H9 (cell line): ENCODE measurements at regions not wholly inside any gene's neighbourhood (a gene's known extent, or its start where the extent isn't known, plus 50 kb on each side); places are given as distances from the start of the nearest gene placed in this dataset.

Experiments used
- DNase-seq: peaks from one replicate; pipeline ENCODE4 v3.0.0-alpha.2; 2017
- H2AFZ ChIP-seq: one replicate; pipeline ENCODE4 v1.6.1; 2013; ENCODE audit warnings: mild to moderate bottlenecking, low read length, control low read depth, moderate library complexity
- H2AK5ac ChIP-seq: 2 replicates; pipeline ENCODE4 v1.6.1; 2013; ENCODE audit warnings: low read length, control low read depth, mixed read lengths; ENCODE audit not compliant: insufficient read length
- H2BK120ac ChIP-seq: one replicate; pipeline ENCODE4 v1.6.1; 2013; ENCODE audit warnings: low read depth, mild to moderate bottlenecking, low read length, control low read depth, inconsistent platforms; ENCODE audit not compliant: poor library complexity, severe bottlenecking
- H2BK12ac ChIP-seq: 2 replicates; pipeline ENCODE4 v1.6.1; 2013; ENCODE audit warnings: low read length, control low read depth, mixed read lengths, low read depth; ENCODE audit not compliant: insufficient read length
- H2BK15ac ChIP-seq: 2 replicates; pipeline ENCODE4 v1.6.1; 2013; ENCODE audit warnings: low read depth, low read length, control low read depth
- H2BK20ac ChIP-seq: one replicate; pipeline ENCODE4 v1.6.1; 2013; ENCODE audit warnings: low read depth, mild to moderate bottlenecking, low read length, control low read depth, inconsistent platforms; ENCODE audit not compliant: poor library complexity, severe bottlenecking
- H2BK5ac ChIP-seq: 2 replicates; pipeline ENCODE4 v1.6.1; 2013; ENCODE audit warnings: low read length, control low read depth, mixed read lengths; ENCODE audit not compliant: insufficient read length
- H3K14ac ChIP-seq: 2 replicates; pipeline ENCODE4 v1.6.1; 2013; ENCODE audit warnings: low read length, control low read depth; ENCODE audit not compliant: insufficient read depth
- H3K18ac ChIP-seq: 2 replicates; pipeline ENCODE4 v1.6.1; 2013; ENCODE audit warnings: low read depth, mild to moderate bottlenecking, mixed read lengths, low read length, control low read depth; ENCODE audit not compliant: insufficient read length
- H3K23ac ChIP-seq: 2 replicates; pipeline ENCODE4 v1.6.1; 2013; ENCODE audit warnings: low read length, control low read depth, mixed read lengths, low read depth; ENCODE audit not compliant: insufficient read length
- H3K23me2 ChIP-seq: 2 replicates; pipeline ENCODE4 v1.6.1; 2013; ENCODE audit warnings: low read depth, mild to moderate bottlenecking, mixed read lengths, low read length, control low read depth; ENCODE audit not compliant: insufficient read length, poor library complexity, severe bottlenecking
- H3K27ac ChIP-seq: 2 replicates; pipeline ENCODE4 v1.5.1; 2013; ENCODE audit warnings: low read length, control low read depth, mixed read lengths, low read depth; ENCODE audit not compliant: insufficient read length
- H3K27me3 ChIP-seq: 2 replicates; pipeline ENCODE4 v1.6.1; 2013; ENCODE audit warnings: low read length, control low read depth, inconsistent platforms; ENCODE audit not compliant: insufficient read depth
- H3K4ac ChIP-seq: 2 replicates; pipeline ENCODE4 v1.6.1; 2013; ENCODE audit warnings: low read depth, mild to moderate bottlenecking, control low read depth, inconsistent platforms, low read length, moderate library complexity
- H3K4me1 ChIP-seq: 2 replicates; pipeline ENCODE4 v1.6.1; 2013; ENCODE audit warnings: low read length, control low read depth, inconsistent platforms; ENCODE audit not compliant: insufficient read depth
- H3K4me2 ChIP-seq: 2 replicates; pipeline ENCODE4 v1.6.1; 2013; ENCODE audit warnings: low read length, control low read depth, mixed read lengths; ENCODE audit not compliant: insufficient read length, insufficient read depth
- H3K56ac ChIP-seq: 2 replicates; pipeline ENCODE4 v1.6.1; 2013; ENCODE audit warnings: low read depth, mild to moderate bottlenecking, mixed read lengths, low read length, control low read depth; ENCODE audit not compliant: insufficient read length
- H3K79me1 ChIP-seq: 2 replicates; pipeline ENCODE4 v1.6.1; 2013; ENCODE audit warnings: low read depth, mild to moderate bottlenecking, moderate library complexity, low read length, control low read depth, inconsistent platforms; ENCODE audit not compliant: insufficient read depth, poor library complexity, severe bottlenecking
- H3K79me2 ChIP-seq: 2 replicates; pipeline ENCODE4 v1.6.1; 2013; ENCODE audit warnings: low read length, control low read depth, inconsistent platforms; ENCODE audit not compliant: insufficient read depth
- H3K9ac ChIP-seq: 2 replicates; pipeline ENCODE4 v1.6.1; 2013; ENCODE audit warnings: low read length, control low read depth, mixed read lengths; ENCODE audit not compliant: insufficient read length; ENCODE audit errors: extremely low read depth
- H3K9me3 ChIP-seq: one replicate; pipeline ENCODE4 v1.6.1; 2013; ENCODE audit warnings: low read depth, low read length, inconsistent platforms; ENCODE audit not compliant: control insufficient read depth
- H3T11ph ChIP-seq: one replicate; pipeline ENCODE4 v1.6.1; 2013; ENCODE audit warnings: mild to moderate bottlenecking, low read length, control low read depth, inconsistent platforms
- H4K20me1 ChIP-seq: one replicate; pipeline ENCODE4 v1.6.1; 2013; ENCODE audit not compliant: control insufficient read depth, insufficient read length, insufficient read depth
- H4K5ac ChIP-seq: 2 replicates; pipeline ENCODE4 v1.6.1; 2013; ENCODE audit warnings: low read depth, mild to moderate bottlenecking, mixed read lengths, low read length, control low read depth; ENCODE audit not compliant: insufficient read length
- H4K8ac ChIP-seq: replicated peaks from 2 replicates; pipeline ENCODE4 v1.6.1; 2013; ENCODE audit warnings: low read length, control low read depth, mixed read lengths, low read depth; ENCODE audit not compliant: insufficient read length
- H4K91ac ChIP-seq: 2 replicates; pipeline ENCODE4 v1.6.1; 2013; ENCODE audit warnings: low read depth, mild to moderate bottlenecking, moderate library complexity, mixed read lengths, low read length, control low read depth; ENCODE audit not compliant: insufficient read length
- H3K27ac Mint-ChIP-seq, 3 experiments: 2 replicates in 2 of 3; 3 replicates in 1 of 3; pipeline ENCODE4 v1.8.0; 2020 to 2021; ENCODE audit warnings: mixed read lengths in 3 of 3, mild to moderate bottlenecking in 1 of 3, moderate library complexity in 1 of 3
- H3K27me3 Mint-ChIP-seq: 2 replicates; pipeline ENCODE4 v1.8.0; 2021; ENCODE audit warnings: low read depth, mild to moderate bottlenecking, moderate library complexity, mixed read lengths
- H3K36me3 Mint-ChIP-seq, 3 experiments: 2 replicates in 2 of 3; 3 replicates in 1 of 3; pipeline ENCODE4 v1.8.0; 2020 to 2021; ENCODE audit warnings: low read depth in 3 of 3, mixed read lengths in 3 of 3; ENCODE audit not compliant: insufficient read depth in 1 of 3
- H3K4me1 Mint-ChIP-seq, 2 experiments: 2 replicates each; pipeline ENCODE4 v1.8.0; 2020; ENCODE audit warnings: mixed read lengths in 2 of 2
- H3K4me3 Mint-ChIP-seq, 2 experiments: 2 replicates in 1 of 2; 3 replicates in 1 of 2; pipeline ENCODE4 v1.8.0; 2020 to 2021; ENCODE audit warnings: mild to moderate bottlenecking in 2 of 2, mixed read lengths in 2 of 2, moderate library complexity in 1 of 2
- H3K9me3 Mint-ChIP-seq, 2 experiments: 2 replicates in 1 of 2; 3 replicates in 1 of 2; pipeline ENCODE4 v1.8.0; 2020; ENCODE audit warnings: mild to moderate bottlenecking in 2 of 2, mixed read lengths in 2 of 2, moderate library complexity in 1 of 2
- CTCF ChIP-seq: fragments of 200-600 bp; sonication (generic); conservative IDR thresholded peaks from 3 replicates; pipeline ENCODE4 v1.8.0; 2021; ENCODE audit warnings: antibody characterized with exemption, mild to moderate bottlenecking
- WGBS: extraction: QIAGEN DNeasy Blood & Tissue Kit; methylation state at CpG from one replicate; pipeline ENCODE4 v1.1.7; 2013; ENCODE audit warnings: missing lambda C conversion rate, low lambda C conversion rate, mixed read lengths; ENCODE audit not compliant: insufficient read length; ENCODE audit errors: extremely low coverage; 5-methylcytosine and 5-hydroxymethylcytosine counted together

- WGBS, result no CpG with 5 or more reads among the region's 7 CpGs
- Histone ChIP-seq H3K23ac (no peak overlapping the region), H4K20me1 (no peaks in the 10 kb centered on the region), H2BK12ac (no peak overlapping the region), H3K4me2 (no peak overlapping the region), H2BK5ac (no peak overlapping the region), H3T11ph (no peak overlapping the region), H2AK5ac (no peak overlapping the region), H4K5ac (no peak overlapping the region), H3K27ac (no peak overlapping the region), H3K23me2 (no peaks in the 10 kb centered on the region), H3K14ac (no peak overlapping the region), H3K56ac (no peak overlapping the region), H2BK20ac (no peak overlapping the region), H3K79me1 (no peaks in the 10 kb centered on the region), H3K79me2 (no peaks in the 10 kb centered on the region), H3K4me1 (no peaks in the 10 kb centered on the region), H3K18ac (no peak overlapping the region), H4K8ac (no peak overlapping the region), H4K91ac (no peak overlapping the region), H3K27me3 (no peaks in the 10 kb centered on the region), H3K4ac (no peak overlapping the region), H3K9me3 (no peaks in the 10 kb centered on the region), H2BK120ac (no peak overlapping the region), H3K9ac (no peak overlapping the region), H2AFZ (no peak overlapping the region), H2BK15ac (no peak overlapping the region)
- Mint-ChIP-seq H3K27ac (no peak overlapping the region), H3K27me3 (no peaks in the 10 kb centered on the region; the same call in 1 of the 2 replicates), H3K4me1 (peaks cover 0 to 9% of the 10 kb centered on the region in 2 experiments; a peak in 2 of 4 replicates), H3K36me3 (no peaks in the 10 kb centered on the region), H3K4me3 (no peak overlapping the region), H3K9me3 (no peaks in the 10 kb centered on the region)
- no peak for TF ChIP-seq CTCF
- no peak for DNase-seq
Measured at GRCh38 chr2:19209575-19210341, 148.7 kb downstream of the OSR1 start.
